ENCODE measurements at regions not wholly inside any gene's neighbourhood (a gene's known extent, or its start where the extent isn't known, plus 50 kb on each side); places are given as distances from the start of the nearest gene placed in this dataset.
"Not testable (repeated sequence)": the region's sequence is repeated elsewhere in the genome, so short reads cannot be mapped to it uniquely, and the experiment has no call there.

DNA sequence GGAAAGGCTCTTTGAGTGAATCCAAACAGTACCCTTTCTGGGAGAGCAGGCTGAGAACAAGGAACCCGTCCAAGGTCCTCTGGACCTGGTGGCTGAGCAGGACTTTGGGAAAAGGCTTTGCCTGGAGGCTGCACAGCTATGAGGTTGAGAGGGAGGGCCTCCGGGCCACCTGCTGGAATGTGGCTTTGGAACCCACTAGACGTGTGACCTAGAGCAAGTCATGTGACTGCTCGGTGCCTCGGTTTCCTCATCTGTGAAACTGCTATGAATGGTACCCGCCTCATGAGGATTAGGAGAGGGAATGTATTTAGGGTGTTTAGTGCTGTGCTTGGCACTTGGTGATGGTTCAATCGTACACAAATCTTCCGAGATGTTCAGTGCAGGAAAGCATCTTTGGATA is 50.4 kb downstream of the HAPSTR1 start:
- DNase-seq: no peak

DNA sequence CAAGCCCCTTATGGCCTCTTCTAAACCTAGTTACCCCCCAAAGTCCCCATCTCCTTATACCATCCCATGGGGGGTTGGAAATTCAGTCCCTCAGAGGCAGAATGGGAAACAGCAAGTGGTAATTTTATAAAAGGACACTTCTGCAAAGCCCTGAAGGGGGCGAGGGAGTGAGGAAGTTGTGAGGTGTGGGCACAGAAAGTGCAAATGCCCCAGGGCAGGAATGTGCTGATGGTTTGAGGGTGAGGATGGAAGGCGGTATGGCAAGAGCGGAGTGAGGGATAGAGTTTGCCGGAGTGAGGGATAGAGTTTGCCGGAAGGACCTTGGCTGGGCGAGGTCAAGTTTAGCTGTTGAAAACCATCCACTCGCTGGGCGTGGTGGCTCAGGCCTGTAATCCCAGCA is 52.7 kb downstream of the HAPSTR1 start:
- no peak for DNase-seq

DNA sequence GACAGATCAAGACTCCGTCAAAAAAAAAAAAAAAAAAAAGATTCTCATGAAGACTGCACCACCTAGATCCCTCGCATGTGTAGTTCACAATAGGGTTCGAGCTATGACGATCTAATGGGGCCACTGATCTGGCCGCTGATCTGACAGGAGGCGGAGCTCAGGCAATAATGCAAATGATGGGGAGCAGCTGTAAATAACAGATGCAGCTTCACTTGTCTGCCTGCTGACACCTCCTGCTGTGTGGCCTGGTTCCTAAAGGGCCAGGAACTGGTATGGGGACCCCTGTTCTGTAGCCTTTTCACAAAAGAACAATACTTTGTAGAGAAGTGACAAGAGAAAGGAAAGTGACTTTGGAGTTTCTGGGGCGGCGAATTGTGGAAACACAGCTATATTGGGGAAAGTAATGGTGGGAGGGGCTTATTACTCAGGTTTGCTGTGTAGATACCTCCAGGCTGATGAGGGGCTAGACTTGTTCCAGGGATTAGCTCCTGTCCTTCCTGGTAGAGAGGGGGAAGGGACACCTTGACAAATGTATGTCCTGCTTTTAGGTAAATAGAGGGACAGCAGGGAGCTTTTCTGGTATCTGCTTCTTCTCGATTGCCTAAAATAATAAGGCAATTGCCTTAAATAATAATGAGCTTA is 57.1 kb downstream of the HAPSTR1 start:
- DNase-seq: no peak

DNA sequence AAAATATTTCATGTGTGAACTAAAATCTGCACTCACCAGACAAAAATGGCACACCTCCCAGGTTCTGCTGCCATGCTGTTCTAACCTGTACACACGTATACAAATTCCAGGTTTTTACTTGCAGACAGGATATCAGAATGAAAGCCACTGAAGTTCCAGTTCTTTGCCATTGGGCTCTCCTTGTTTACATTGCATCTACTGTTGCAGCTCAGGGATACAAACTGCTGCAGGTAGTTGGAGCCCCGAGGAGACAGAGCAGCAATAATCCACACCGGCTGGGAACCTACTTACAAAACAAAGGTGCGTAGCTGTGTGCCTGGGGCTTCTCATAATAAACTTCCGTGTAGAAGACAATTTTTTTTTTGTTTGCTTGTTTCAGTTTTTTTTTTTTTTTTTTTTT is 59.6 kb downstream of the HAPSTR1 start:
- no peak for DNase-seq

DNA sequence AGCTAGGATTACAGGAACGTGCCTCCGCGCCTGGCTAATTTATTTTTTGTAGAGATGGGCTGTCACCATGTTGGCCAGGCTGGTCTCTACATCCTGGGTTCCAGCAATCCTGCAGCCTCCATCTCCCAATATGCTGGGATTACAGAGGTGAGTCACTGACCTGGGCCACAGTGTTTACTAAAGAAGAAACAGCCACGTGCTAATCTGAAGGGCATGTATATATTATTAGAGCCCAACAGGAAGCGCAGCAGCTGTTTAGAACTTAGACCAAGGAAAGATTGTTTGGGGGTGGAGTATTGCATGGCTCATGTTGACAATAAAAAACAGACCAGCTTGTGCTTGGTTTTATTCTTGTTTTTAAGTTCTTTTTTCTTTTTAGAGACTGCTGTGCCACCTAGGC is 60.2 kb downstream of the HAPSTR1 start:
- DNase-seq: no peak

DNA sequence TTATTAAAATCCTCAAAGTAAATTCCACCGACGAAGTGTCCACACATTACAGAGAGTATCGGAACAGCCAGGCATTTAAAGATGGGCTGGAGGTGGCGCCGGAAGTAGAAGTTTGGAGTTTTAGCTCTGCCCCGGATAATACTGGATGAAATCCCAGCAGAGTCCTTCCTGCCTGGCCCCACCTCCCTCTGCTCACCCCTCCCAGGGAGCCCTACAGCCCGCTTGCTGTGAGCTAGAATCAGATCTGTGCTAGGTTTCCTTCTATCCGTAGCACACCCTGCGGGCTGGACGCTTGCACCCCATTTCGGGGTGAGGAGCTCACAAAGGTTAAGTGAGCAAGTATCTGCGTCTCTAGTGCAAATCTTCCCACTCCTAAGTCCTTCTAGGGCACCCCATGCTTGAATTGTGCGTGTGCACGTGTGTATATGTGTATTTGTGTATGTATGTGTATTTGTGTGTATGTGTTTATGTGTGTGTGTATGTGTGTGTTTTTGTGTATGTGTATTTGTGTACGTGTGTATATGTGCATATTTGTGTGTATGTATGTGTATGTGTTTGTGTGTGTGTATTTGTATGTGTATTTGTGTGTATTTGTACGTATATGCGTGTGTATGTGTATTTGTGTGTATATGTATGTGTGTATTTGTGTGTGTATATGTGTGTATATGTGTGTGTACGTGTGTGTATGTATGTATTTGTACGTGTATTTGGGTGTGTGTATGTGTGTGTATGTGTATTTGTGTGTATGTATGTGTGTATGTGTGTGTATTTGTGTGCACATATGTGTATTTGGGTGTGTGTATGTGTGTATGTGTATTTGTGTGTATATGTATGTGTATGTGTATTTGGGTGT is 61.4 kb downstream of the HAPSTR1 start:
- no peak for DNase-seq

DNA sequence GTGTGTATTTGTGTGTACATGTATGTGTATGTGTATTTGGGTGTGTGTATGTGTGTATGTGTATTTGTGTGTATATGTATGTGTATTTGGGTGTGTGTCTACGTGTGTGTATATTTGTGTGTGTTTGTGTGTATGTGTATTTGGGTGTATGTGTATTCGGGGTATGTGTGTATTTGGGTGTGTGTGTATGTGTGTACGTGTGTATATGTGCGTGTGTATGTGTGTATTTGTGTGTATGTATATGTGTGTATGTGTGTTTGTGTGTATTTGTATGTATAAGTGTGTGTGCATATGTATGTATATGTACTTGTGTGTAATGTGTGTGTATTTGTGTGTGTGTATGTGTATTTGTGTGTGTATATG is 62.0 kb downstream of the HAPSTR1 start:
- no peak for DNase-seq

DNA sequence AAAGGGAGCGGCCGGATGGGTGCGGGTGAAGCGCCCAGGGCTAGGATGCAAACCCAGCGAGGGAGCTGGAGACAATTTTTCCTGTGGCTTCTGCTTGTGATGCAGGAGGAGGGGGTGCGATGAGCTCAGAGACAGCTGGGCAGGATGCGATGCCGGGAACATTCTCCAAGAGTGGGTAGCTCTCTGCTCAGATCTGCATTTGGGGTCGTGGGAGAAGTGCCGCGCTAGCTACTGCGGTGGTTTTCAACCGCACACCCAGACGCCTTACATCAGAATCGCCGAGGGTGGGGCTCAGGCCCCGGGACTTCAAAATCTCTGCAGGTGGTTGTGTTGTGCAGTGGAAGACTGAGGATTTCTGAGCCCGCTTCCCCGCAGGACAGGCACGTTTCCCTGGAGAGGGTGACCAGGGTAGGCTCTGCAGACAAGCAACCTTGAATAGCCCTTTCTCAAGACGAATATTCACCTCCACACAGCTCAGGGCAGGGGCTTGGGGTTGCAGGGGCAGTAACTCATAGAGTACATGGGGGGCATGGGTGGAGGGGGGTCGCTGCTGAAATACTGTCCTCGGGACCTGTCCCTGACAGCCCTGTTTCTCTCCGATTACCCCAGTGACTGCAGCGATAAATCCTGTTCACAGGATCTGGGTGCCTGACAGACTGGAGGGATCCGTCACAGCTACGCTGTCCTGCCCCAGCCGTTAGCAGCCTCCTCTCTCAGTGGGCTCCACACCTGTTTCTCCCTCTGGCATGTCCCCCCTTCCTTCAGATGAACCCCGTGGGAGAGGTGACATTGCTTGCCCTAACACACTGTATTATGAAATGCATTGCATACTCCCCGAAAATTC is 63.3 kb downstream of the HAPSTR1 start:
- no peak for DNase-seq

DNA sequence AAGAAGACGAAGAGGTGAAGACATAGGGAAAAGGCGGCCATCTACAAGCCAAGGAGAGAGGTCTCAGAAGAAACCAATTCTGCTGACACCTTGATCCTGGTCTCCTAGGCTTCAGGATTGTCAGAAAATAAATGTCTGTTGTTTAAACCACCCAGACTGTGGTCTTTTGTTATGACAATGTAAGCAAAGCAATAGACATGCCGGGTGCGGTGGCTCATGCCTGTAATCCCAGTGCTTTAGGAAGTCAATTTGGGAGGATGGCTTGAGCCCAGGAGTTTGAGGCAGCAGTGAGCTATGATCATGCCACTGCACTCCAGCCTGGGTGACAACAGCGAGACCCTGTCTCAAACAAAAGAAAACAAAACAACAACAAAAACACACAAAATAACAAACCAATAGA is 64.4 kb downstream of the HAPSTR1 start:
- DNase-seq: no peak

DNA sequence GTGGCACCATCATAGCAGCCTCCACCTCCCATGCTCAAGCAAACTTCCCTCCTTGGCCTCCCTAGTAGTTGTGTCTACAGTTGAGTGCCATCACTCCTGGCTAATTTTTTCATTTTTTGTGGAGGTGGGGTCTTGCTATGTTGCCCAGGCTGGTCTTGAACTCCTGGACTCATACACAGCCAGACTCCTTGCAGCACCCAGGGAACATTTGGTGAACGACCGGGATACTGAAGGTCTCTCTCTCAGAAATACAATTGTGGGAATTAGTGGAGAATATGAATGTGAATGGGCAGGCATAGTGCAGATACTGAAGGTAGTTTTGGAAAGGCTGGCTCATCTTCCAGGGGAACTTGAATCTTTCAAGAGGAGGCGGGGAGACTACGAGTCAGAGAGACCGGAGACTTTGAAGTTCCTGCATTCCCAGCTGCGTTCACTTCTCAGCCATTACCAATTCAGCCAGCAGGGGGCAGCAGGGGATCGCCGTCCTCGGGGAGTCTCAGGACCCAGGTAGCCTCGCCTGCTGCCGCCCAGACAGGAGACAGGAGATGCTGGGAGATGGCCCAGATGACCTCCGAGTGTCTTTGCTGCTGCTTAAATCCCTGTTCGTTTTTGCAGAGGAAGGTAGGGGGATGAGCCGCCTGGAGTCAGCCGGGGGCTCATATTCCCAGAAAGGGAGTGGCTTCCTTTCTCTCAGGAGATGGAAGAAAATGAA is 68.6 kb downstream of the HAPSTR1 start:
- peak in 2 of 3 donors; percentile 18 to 42 for DNase-seq

DNA sequence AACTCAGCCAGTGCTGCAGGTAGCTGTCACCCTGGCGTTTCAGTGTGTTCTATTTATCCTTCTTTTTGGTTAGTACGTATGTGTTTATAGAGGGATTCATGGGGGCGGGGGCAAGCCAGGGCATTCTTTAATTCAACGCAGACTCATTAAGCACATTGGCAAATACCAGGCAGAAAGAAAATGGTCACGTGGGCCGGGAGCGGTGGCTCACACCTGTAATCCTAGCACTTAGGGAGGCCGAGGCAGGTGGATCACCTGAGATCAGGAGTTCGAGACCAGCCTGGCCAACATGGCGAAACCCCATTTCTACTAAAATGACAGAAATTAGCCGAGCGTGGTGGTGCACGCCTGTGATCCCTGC is 69.1 kb downstream of the HAPSTR1 start:
- DNase-seq: no peak

DNA sequence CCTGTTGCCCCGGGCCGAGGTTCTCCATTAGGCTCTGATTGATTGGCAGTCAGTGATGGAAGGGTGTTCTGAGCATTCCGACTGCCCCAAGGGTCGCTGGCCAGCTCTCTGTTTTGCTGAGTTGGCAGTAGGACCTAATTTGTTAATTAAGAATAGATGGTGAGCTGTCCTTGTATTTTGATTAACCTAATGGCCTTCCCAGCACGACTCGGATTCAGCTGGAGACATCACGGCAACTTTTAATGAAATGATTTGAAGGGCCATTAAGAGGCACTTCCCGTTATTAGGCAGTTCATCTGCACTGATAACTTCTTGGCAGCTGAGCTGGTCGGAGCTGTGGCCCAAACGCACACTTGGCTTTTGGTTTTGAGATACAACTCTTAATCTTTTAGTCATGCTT is 74.2 kb downstream of the HAPSTR1 start:
- no peak for DNase-seq

DNA sequence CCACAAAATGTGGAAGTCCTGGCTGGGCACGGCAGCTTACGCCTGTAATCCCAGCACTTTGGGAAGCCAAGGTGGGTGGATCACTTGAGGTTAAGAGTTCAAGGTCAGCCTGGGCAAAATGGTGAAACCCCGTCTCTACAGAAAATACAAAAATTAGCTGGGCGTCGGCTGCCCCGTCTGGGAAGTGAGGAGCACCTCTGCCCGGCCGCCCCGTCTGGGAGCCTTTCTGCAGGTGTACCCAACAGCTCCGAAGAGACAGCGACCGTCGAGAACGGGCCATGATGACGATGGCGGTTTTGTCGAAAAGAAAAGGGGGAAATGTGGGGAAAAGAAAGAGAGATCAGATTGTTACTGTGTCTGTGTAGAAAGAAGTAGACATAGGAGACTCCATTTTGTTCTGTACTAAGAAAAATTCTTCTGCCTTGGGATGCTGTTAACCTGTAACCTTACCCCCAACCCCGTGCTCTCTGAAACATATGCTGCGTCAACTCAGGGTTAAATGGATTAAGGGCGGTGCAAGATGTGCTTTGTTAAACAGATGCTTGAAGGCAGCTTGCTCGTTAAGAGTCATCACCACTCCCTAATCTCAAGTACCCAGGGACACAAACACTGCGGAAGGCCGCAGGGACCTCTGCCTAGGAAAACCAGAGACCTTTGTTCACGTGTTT is 75.0 kb downstream of the HAPSTR1 start:
- DNase-seq: not testable (repeated sequence)

DNA sequence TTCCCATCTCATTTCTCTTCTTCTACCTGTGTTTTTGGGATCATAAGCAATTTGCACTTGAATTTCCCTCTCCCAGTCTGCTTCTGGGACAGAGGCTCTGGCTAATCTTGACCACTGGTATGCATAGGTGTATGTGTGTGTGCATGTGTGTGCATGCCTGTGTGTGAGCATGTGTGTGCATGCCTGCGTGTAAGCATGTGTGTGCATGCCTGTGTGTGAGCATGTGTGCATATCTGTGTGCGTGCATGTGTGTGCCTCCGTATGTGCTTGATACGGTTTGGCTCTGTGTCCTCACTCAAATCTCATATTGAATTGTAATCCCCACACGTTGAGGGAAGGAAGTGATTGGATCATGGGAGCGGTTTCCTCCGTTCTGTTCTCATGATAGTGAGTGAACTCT is 77.7 kb downstream of the HAPSTR1 start:
- DNase-seq: no peak

DNA sequence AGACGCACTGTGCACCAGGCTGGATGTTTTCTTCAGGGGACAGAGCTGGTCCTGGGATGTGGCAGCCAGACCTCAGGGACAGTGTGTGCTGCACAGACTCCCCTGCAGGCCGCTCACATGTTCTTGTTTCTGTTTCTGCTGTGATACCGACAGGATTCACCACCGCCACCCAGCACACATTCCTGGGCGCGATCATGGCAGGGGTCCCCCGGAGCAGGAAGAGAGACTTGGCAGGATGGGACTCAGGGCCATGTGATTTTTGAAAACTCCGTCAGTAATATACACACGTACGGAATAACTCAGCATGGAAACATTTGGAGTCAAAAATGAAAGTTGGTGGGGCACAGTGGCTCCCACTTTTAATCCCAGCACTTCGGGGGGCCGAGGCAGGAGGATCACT is 79.0 kb downstream of the HAPSTR1 start:
- DNase-seq: no peak

DNA sequence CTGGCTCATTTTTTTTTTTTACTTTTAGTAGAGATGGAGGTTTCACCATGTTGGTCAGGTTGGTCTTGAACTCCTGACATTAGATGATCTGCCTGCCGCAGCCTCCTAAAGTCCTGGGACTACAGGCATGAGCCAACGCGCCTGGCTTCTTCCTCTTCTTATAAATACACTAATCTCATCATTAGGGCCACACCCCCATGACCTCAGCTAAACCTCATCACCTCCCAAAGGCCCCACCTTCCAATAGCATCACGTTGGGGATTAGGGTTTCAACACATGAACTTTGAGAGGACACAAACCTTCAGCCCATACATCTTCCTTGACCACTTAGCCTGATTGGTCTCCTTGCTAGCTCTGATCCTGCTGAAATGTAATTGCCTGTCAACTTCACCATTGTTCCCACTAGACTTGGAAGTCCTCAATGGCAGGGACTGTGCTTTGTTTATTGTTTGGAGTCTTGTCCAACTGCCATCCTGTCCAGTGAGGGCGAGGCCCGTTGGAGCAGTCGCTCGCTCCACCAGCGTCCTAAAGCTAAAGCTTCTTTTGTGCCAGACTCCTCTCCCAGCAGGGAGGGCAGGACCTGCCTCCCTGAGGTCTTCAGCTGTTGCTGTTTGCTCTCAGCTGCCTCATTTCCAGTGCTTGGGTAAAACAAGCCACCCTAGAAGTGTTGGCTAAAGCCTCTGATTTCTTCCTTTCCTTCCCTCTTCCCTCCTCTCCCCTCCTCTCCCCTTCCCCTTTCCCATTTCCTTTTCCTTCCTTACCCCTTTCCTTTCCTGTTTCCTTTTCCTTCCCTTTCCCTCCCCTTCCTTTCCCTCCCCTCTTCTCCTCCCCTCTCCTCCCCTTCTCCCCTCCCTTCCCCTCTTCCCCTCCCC is 85.3 kb downstream of the HAPSTR1 start:
- DNase-seq: no peak

DNA sequence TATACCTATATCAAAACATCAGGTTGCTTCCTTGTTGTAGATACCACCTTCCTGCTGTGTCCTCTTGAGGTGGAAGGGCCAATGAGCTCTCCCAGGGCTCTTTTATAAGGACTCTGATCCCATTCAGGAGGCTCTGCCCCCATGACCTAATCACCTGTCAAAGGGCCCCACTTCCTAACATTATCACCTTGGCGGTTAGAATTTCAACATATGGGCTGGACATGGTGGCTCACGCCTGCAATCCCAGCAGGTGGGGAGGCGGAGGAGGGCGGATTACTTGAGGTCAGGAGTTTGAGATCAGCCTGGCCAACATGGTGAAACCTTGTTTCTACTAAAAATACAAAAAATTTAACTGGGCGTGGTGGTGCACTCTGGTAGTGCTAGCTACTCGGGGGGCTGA is 86.4 kb downstream of the HAPSTR1 start:
- no peak for DNase-seq

DNA sequence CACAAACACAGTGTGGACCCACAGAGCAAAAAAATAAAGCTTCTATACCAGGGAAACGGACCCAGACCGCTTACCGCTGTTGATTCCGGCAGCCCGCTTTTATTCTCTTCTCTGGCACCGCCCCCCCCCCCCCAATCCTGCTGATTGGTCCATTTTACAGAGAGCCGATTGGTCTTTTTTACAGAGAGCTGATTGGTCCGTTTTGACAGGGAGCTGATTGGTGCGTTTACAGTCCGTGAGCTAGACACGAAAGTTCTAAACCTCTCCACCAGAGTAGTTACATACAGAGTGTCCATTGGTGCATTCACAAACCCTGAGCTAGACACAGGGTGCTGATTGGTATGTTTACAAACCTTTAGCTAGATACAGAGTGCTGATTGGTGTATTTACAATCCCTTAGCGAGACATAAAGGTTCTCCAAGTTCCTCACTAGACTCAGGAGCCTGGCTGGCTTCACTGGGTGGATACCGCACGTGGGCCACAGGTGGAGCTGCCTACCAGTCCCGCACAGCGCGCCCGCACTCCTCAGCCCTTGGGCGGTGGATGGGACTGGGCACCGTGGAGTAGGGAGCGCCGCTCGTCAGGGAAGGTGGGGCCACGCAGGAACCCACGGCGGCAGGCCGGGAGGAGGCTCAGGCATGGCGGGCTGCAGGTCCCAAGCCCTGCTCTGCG is 92.4 kb downstream of the HAPSTR1 start:
- DNase-seq: no peak

DNA sequence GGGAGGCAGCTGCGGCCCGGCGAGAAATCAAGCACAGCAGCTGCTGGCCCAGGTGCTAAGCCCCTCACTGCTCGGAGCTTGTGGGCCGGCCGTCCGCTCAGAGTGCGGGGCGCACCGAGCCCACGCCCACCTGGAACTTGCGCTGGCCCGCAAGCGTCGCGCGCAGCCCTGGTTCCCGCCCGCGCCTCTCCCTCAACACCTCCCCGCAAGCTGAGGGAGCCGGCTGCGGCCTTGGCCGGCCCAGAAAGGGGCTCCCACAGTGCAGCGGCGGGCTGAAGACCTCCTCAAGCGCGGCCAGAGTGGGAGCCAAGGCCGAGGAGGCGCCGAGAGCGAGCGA is 92.9 kb downstream of the HAPSTR1 start:
- DNase-seq: no peak

DNA sequence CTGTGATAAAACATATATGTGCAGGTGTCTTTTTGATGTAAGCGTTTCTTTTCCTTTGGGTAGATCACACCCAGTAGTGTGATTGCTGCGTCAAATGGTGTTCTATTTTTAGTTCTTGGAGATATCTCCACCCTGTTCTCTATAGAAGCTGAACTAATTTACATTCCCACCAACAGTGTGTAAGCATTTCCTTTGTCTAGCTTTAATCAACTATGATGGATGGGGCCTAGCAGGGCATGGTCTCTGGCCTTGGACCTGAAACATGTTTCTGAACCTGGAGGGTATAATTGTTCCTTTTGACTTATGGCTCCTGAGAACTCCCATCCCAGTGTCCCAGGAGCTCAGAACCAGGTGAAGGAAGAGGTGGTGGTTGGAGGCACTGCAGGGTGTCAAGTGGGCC is 93.9 kb downstream of the HAPSTR1 start:
- DNase-seq: no peak
